Nephron progenitor cell (in vitro differentiated cells): ENCODE measurements at regions not wholly inside any gene's neighbourhood (a gene's known extent, or its start where the extent isn't known, plus 50 kb on each side); places are given as distances from the start of the nearest gene placed in this dataset.

Experiments
- DNase-seq: peaks from one replicate; pipeline ENCODE4 v3.0.0; 2021
- H3K27ac Mint-ChIP-seq: 2 replicates; pipeline ENCODE4 v1.8.0; 2021; ENCODE audit warnings: mild to moderate bottlenecking, moderate library complexity, mixed read lengths
- H3K27me3 Mint-ChIP-seq: 2 replicates; pipeline ENCODE4 v1.8.0; 2021; ENCODE audit warnings: mild to moderate bottlenecking, low read depth, mixed read lengths; ENCODE audit not compliant: poor library complexity
- H3K36me3 Mint-ChIP-seq: 2 replicates; pipeline ENCODE4 v1.8.0; 2021; ENCODE audit warnings: low read depth, mixed read lengths
- H3K4me1 Mint-ChIP-seq: 2 replicates; pipeline ENCODE4 v1.8.0; 2021; ENCODE audit warnings: mixed read lengths
- H3K4me3 Mint-ChIP-seq: 2 replicates; pipeline ENCODE4 v1.8.0; 2021; ENCODE audit warnings: mild to moderate bottlenecking, moderate library complexity, mixed read lengths
- H3K9me3 Mint-ChIP-seq: 2 replicates; pipeline ENCODE4 v1.8.0; 2021; ENCODE audit warnings: mild to moderate bottlenecking, moderate library complexity, mixed read lengths
- CTCF ChIP-seq: fragments of 200-600 bp; sonication (generic); IDR thresholded peaks from 2 replicates; pipeline ENCODE4 v1.5.0; 2021; ENCODE audit warnings: antibody characterized with exemption

- no peak for TF ChIP-seq CTCF
- peaks cover 42% of the 10 kb centered on the region for H3K27me3 Mint-ChIP-seq
- H3K4me3 Mint-ChIP-seq: no peak overlapping the region
- DNase-seq: no peak
- no peaks in the 10 kb centered on the region for H3K36me3 Mint-ChIP-seq
- no peak overlapping the region for H3K27ac Mint-ChIP-seq
- H3K9me3 Mint-ChIP-seq: no peaks in the 10 kb centered on the region
- peaks cover 4% of the 10 kb centered on the region for H3K4me1 Mint-ChIP-seq
These were observed 213.7 kb downstream of the DRD1 start for GRCh38 chr5:175230299-175230698.

- peaks cover 23% of the 10 kb centered on the region for H3K27me3 Mint-ChIP-seq
- H3K4me3 Mint-ChIP-seq: no peak overlapping the region
- DNase-seq: no peak
- peaks cover 7% of the 10 kb centered on the region for H3K4me1 Mint-ChIP-seq
- H3K36me3 Mint-ChIP-seq: no peaks in the 10 kb centered on the region
- H3K27ac Mint-ChIP-seq: no peak overlapping the region
- TF ChIP-seq CTCF: no peak
- H3K9me3 Mint-ChIP-seq: no peaks in the 10 kb centered on the region
These were observed 217.5 kb downstream of the DRD1 start for GRCh38 chr5:175226506-175226905.

- Mint-ChIP-seq H3K27ac (no peak overlapping the region), H3K4me3 (no peak overlapping the region), H3K27me3 (peaks cover 25% of the 10 kb centered on the region), H3K36me3 (no peaks in the 10 kb centered on the region), H3K9me3 (no peaks in the 10 kb centered on the region), H3K4me1 (peaks cover 7% of the 10 kb centered on the region)
- no peak for DNase-seq
- no peak for TF ChIP-seq CTCF
These were observed 220.7 kb downstream of the DRD1 start for GRCh38 chr5:175223291-175223690.

- no peak for TF ChIP-seq CTCF
- DNase-seq: no peak
- peaks cover 27% of the 10 kb centered on the region for H3K27me3 Mint-ChIP-seq
These were observed 221.4 kb downstream of the DRD1 start for GRCh38 chr5:175222621-175223020.

GRCh38 chr5:175220549-175220948 lies 223.4 kb downstream of the DRD1 start:
- no peaks in the 10 kb centered on the region for H3K36me3 Mint-ChIP-seq
- TF ChIP-seq CTCF: no peak
- no peak overlapping the region for H3K27ac Mint-ChIP-seq
- DNase-seq: no peak
- no peaks in the 10 kb centered on the region for H3K9me3 Mint-ChIP-seq
- H3K27me3 Mint-ChIP-seq: peaks cover 21% of the 10 kb centered on the region
- H3K4me1 Mint-ChIP-seq: peaks cover 22% of the 10 kb centered on the region
- no peak overlapping the region for H3K4me3 Mint-ChIP-seq

More at GRCh38 chr5:175222621-175223020, 221.4 kb downstream of the DRD1 start:
- Mint-ChIP-seq H3K27ac (no peak overlapping the region), H3K4me1 (peaks cover 7% of the 10 kb centered on the region), H3K36me3 (no peaks in the 10 kb centered on the region), H3K4me3 (no peak overlapping the region), H3K9me3 (no peaks in the 10 kb centered on the region)

- Mint-ChIP-seq H3K9me3 (no peaks in the 10 kb centered on the region), H3K4me1 (peaks cover 22% of the 10 kb centered on the region), H3K36me3 (no peaks in the 10 kb centered on the region), H3K27me3 (peaks cover 24% of the 10 kb centered on the region), H3K4me3 (no peak overlapping the region), H3K27ac (no peak overlapping the region)
- no peak for DNase-seq
- TF ChIP-seq CTCF: no peak
These were observed 224.6 kb downstream of the DRD1 start for GRCh38 chr5:175219366-175219765.
